MM.1S (cell line): ENCODE measurements at regions not wholly inside any gene's neighbourhood (a gene's known extent, or its start where the extent isn't known, plus 50 kb on each side); places are given as distances from the start of the nearest gene placed in this dataset.

Experiments used
- DNase-seq: peaks from one replicate; pipeline ENCODE4 v3.0.0-alpha.2; 2015
- H2AFZ ChIP-seq: fragments of 300-600 bp; sonication (generic); 2 replicates; pipeline ENCODE4 v1.6.0; 2016; ENCODE audit warnings: antibody characterized with exemption, low read length
- H3F3A ChIP-seq: fragments of 300-600 bp; sonication (generic); 2 replicates; pipeline ENCODE4 v1.6.1; 2016; ENCODE audit warnings: mild to moderate bottlenecking, antibody characterized with exemption, low read length, moderate library complexity, mixed read lengths; ENCODE audit not compliant: insufficient read depth
- H3K27ac ChIP-seq: fragments of 300-600 bp; sonication (generic); 2 replicates; pipeline ENCODE4 v1.5.1; 2016; ENCODE audit warnings: mild to moderate bottlenecking, low read length
- H3K27me3 ChIP-seq: fragments of 300-600 bp; sonication (generic); replicated peaks from 2 replicates; pipeline ENCODE4 v1.6.0; 2016; ENCODE audit warnings: low read length; ENCODE audit not compliant: insufficient read depth
- H3K36me3 ChIP-seq: fragments of 300-600 bp; sonication (generic); replicated peaks from 2 replicates; pipeline ENCODE4 v1.6.1; 2016; ENCODE audit warnings: mild to moderate bottlenecking, low read length, mixed read lengths; ENCODE audit not compliant: insufficient read depth
- H3K4me1 ChIP-seq: fragments of 300-600 bp; sonication (generic); 2 replicates; pipeline ENCODE4 v1.6.1; 2016; ENCODE audit warnings: low read length, mixed read lengths
- H3K4me2 ChIP-seq: fragments of 300-600 bp; sonication (generic); 2 replicates; pipeline ENCODE4 v1.6.0; 2016; ENCODE audit warnings: low read depth, low read length
- H3K4me3 ChIP-seq: fragments of 300-600 bp; sonication (generic); 2 replicates; pipeline ENCODE4 v1.5.1; 2016; ENCODE audit warnings: low read length, mixed read lengths
- H3K79me2 ChIP-seq: fragments of 300-600 bp; sonication (generic); 2 replicates; pipeline ENCODE4 v1.6.1; 2016; ENCODE audit warnings: mixed run types, low read length, mixed read lengths
- H3K9ac ChIP-seq: fragments of 300-600 bp; sonication (generic); 2 replicates; pipeline ENCODE4 v1.6.1; 2016; ENCODE audit warnings: low read length, mixed read lengths
- H3K9me2 ChIP-seq: fragments of 300-600 bp; sonication (generic); replicated peaks from 2 replicates; pipeline ENCODE4 v1.6.1; 2016; ENCODE audit warnings: mild to moderate bottlenecking, low read length, mixed read lengths; ENCODE audit not compliant: insufficient read depth
- H3K9me3 ChIP-seq: fragments of 300-600 bp; sonication (generic); replicated peaks from 2 replicates; pipeline ENCODE4 v1.6.1; 2016; ENCODE audit warnings: mild to moderate bottlenecking, low read length, mixed read lengths; ENCODE audit not compliant: insufficient read depth
- H4K20me1 ChIP-seq: fragments of 300-600 bp; sonication (generic); 2 replicates; pipeline ENCODE4 v1.6.1; 2016; ENCODE audit warnings: mild to moderate bottlenecking, low read length, moderate library complexity, mixed read lengths; ENCODE audit not compliant: insufficient read depth
- CTCF ChIP-seq: fragments of 300-600 bp; sonication (generic); IDR thresholded peaks from 2 replicates; pipeline ENCODE4 v1.5.1; 2016; ENCODE audit warnings: antibody characterized with exemption, low read length, mixed read lengths
- EZH2 ChIP-seq: fragments of 300-600 bp; sonication (generic); optimal IDR thresholded peaks from 2 replicates; pipeline ENCODE3; 2017; ENCODE audit warnings: low read depth, mild to moderate bottlenecking, antibody characterized with exemption, low read length, mixed read lengths
- EZH2phosphoT487 ChIP-seq: fragments of 300-600 bp; sonication (generic); IDR thresholded peaks from 2 replicates; pipeline ENCODE4 v1.6.1; 2018; ENCODE audit warnings: antibody characterized with exemption, low read length

GRCh38 chr11:15446929-15447328, 332.2 kb downstream of the INSC start:
- TF ChIP-seq EZH2 (no peak), CTCF (no peak), EZH2phosphoT487 (no peak)
- Histone ChIP-seq H3K9me3 (no peaks in the 10 kb centered on the region), H3K36me3 (no peaks in the 10 kb centered on the region), H2AFZ (no peak overlapping the region), H3K4me2 (no peak overlapping the region), H3K4me1 (no peaks in the 10 kb centered on the region), H3K9ac (no peak overlapping the region), H4K20me1 (no peaks in the 10 kb centered on the region), H3F3A (no peaks in the 10 kb centered on the region), H3K4me3 (no peak overlapping the region), H3K27ac (no peak overlapping the region), H3K79me2 (no peaks in the 10 kb centered on the region), H3K27me3 (no peaks in the 10 kb centered on the region), H3K9me2 (no peaks in the 10 kb centered on the region)
- no peak for DNase-seq

- Histone ChIP-seq H3K9me3 (no peaks in the 10 kb centered on the region), H3K4me3 (no peak overlapping the region), H2AFZ (no peak overlapping the region), H3K4me2 (no peak overlapping the region), H3K79me2 (no peaks in the 10 kb centered on the region), H3K27ac (no peak overlapping the region), H4K20me1 (no peaks in the 10 kb centered on the region), H3F3A (no peaks in the 10 kb centered on the region), H3K27me3 (no peaks in the 10 kb centered on the region), H3K4me1 (no peaks in the 10 kb centered on the region), H3K9ac (no peak overlapping the region), H3K9me2 (no peaks in the 10 kb centered on the region), H3K36me3 (no peaks in the 10 kb centered on the region)
- TF ChIP-seq CTCF (no peak), EZH2 (no peak), EZH2phosphoT487 (no peak)
- no peak for DNase-seq
These were observed 337.0 kb downstream of the INSC start for GRCh38 chr11:15451713-15452112.

- no peaks in the 10 kb centered on the region for H3K27me3 ChIP-seq
- H4K20me1 ChIP-seq, result no peaks in the 10 kb centered on the region
- H3K9me3 ChIP-seq, result no peaks in the 10 kb centered on the region
- H3K9me2 ChIP-seq, result no peaks in the 10 kb centered on the region
- no peaks in the 10 kb centered on the region for H3F3A ChIP-seq
- H3K9ac ChIP-seq, result no peak overlapping the region
- no peak for DNase-seq
- no peak overlapping the region for H3K27ac ChIP-seq
- H3K79me2 ChIP-seq, result no peaks in the 10 kb centered on the region
- no peak overlapping the region for H2AFZ ChIP-seq
- no peaks in the 10 kb centered on the region for H3K36me3 ChIP-seq
- TF ChIP-seq EZH2phosphoT487 (no peak), CTCF (no peak), EZH2 (no peak)
- H3K4me1 ChIP-seq, result no peaks in the 10 kb centered on the region
- H3K4me2 ChIP-seq, result no peak overlapping the region
- no peak overlapping the region for H3K4me3 ChIP-seq
These were observed 338.6 kb downstream of the INSC start for GRCh38 chr11:15453211-15453765.
